GM19025 (cell line): ENCODE measurements at regions not wholly inside any gene's neighbourhood (a gene's known extent, or its start where the extent isn't known, plus 50 kb on each side); places are given as distances from the start of the nearest gene placed in this dataset.

ENCODE experiments used
- ATAC-seq: cut with Tn5 transposase; IDR thresholded peaks from one replicate; pipeline ENCODE4 v1.9.1; 2021; ENCODE audit warnings: mild to moderate bottlenecking, low read depth, moderate library complexity; ENCODE audit not compliant: unreplicated experiment

GRCh38 chr6:119633461-119633860, 283.9 kb upstream of the MAN1A1 start:
- no peak for ATAC-seq

- no peak for ATAC-seq
These were observed 281.1 kb upstream of the MAN1A1 start for GRCh38 chr6:119630561-119631192.

GRCh38 chr6:119628691-119629594, 279.4 kb upstream of the MAN1A1 start:
- ATAC-seq = no peak

- no peak for ATAC-seq
These were observed 278.5 kb upstream of the MAN1A1 start for GRCh38 chr6:119627908-119628669.

GRCh38 chr6:119626884-119627619, 277.5 kb upstream of the MAN1A1 start:
- ATAC-seq = no peak

- ATAC-seq = no peak
These were observed 271.4 kb upstream of the MAN1A1 start for GRCh38 chr6:119620846-119621555.

- no peak for ATAC-seq
These were observed 264.6 kb upstream of the MAN1A1 start for GRCh38 chr6:119614138-119614537.

GRCh38 chr6:119612911-119613381, 263.4 kb upstream of the MAN1A1 start:
- ATAC-seq = no peak

- ATAC-seq = no peak
These were observed 262.8 kb upstream of the MAN1A1 start for GRCh38 chr6:119612176-119612891.

GRCh38 chr6:119610754-119611153, 261.2 kb upstream of the MAN1A1 start:
- ATAC-seq = no peak

GRCh38 chr6:119610265-119610664, 260.7 kb upstream of the MAN1A1 start:
- ATAC-seq = no peak

GRCh38 chr6:119609865-119610264, 260.3 kb upstream of the MAN1A1 start:
- no peak for ATAC-seq

- ATAC-seq = no peak
These were observed 259.4 kb upstream of the MAN1A1 start for GRCh38 chr6:119608994-119609393.

GRCh38 chr6:119604124-119604523, 254.6 kb upstream of the MAN1A1 start:
- ATAC-seq = no peak

- ATAC-seq = no peak
These were observed 253.9 kb upstream of the MAN1A1 start for GRCh38 chr6:119603501-119603900.

GRCh38 chr6:119602215-119603178, 252.9 kb upstream of the MAN1A1 start:
- no peak for ATAC-seq

GRCh38 chr6:119598883-119599282, 249.3 kb upstream of the MAN1A1 start:
- no peak for ATAC-seq

GRCh38 chr6:119594907-119595306, 245.3 kb upstream of the MAN1A1 start:
- no peak for ATAC-seq
